Caki2 (cell line): ENCODE measurements at regions not wholly inside any gene's neighbourhood (a gene's known extent, or its start where the extent isn't known, plus 50 kb on each side); places are given as distances from the start of the nearest gene placed in this dataset.

Experiments
- DNase-seq: peaks from one replicate; pipeline ENCODE4 v3.0.0-alpha.2; 2015; ENCODE audit warnings: low read depth
- in situ Hi-C: cut with HindIII; loops from 2 replicates; pipeline ENCODE4 v1.10.0; 2016; ENCODE audit warnings: low sequenced_read_pairs, low pct_unique_long_range_greater_than_20kb, mixed read lengths

DNA sequence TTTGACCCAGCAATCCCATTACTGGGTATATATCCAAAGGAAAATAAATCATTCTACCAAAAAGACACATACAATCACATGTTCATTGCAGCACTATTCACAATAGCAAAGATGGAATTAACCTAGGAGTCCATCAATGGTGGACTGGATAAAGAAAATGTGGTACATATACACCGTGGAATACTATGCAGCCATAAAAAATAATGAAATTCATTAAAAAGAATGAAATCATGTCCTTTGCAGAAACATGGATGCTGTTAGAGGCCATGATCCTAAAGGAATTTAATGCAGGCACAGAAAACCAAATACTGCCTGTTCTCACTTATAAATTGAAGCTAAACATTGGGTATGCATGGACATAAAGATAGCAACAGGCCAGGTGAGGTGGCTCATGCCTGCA lies 61.9 kb upstream of the BMP6 start:
- DNase-seq = no peak
- in situ Hi-C loops = no loop called here

DNA sequence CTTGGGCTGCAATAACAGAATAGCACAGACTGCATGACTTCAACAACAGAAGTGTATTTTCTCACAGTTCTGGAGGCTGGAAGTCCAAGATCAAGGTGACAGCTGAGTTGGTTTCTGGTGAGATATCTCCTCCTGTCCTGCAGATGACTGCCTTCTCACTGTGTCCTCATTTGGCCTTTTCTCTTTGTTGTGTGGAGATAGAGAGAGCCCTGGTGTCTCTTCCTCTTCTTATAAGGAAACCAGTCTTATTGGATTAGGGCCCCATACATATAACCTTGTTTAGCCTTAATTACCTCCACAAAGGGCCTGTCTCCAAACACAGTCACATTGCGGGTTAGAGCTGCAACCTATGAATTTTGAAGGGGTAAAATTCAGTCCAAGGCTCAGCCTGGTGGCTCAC lies 57.0 kb upstream of the BMP6 start:
- no peak for DNase-seq
- in situ Hi-C loops = no loop called here

DNA sequence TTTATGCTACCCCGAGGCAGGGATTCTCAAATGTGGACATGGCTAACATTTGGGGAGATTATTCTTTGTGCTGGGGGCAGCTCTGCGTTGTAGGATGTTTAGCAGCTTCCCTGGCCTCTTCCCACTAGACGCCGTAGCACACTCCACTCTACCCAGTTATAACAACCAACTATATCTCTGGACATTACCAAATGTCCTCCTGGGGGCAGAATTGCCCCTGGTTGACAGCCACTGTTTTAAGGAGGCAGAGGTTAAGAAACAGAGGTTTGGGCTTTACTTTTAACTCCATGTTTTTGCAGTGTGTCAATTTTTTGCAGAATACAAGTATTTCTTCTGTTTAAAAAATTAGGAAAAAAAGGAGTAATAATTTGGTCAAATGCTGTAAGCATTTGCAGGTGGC lies 56.2 kb upstream of the BMP6 start:
- in situ Hi-C loops = no loop called here
- no peak for DNase-seq

DNA sequence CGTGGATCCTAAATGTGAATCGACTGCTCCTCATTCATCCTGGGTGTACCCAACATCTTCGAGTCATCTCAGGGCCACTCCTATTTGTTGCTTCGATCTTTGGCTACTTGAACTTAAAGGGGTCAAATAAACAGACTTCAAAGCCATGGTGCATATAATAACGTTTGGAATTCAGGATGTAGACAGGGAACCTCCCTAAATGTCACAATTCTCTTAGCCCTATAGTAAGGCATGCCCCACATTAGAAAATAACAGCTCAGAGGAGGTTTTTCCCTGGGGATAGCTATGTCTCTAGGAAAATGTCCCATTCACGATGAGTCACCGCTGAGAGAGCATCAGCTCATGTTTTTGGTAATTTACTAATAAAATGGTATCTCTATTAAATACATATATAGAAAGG lies 54.8 kb upstream of the BMP6 start:
- in situ Hi-C loops = no loop called here
- DNase-seq = peak; percentile 14

DNA sequence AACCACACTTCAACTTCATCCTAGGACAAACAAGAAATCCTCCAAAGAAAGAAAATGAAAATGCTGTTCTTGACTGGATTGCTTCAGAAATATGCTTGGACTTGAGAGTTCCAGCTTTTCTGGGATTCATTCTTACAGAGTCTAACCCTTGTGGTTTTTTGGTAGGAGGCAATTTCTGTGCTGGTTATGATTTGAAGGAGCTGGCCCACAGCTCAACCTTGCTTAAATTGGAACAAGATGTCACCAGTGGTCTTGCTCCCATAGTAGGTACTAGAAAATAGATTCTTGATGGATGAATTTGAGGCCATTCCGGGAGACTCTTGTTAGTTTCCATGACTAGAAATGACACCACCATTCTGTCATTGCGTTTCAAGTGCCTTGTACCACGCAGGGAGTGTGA lies 54.3 kb upstream of the BMP6 start:
- no peak for DNase-seq
- in situ Hi-C loops = no loop called here

DNA sequence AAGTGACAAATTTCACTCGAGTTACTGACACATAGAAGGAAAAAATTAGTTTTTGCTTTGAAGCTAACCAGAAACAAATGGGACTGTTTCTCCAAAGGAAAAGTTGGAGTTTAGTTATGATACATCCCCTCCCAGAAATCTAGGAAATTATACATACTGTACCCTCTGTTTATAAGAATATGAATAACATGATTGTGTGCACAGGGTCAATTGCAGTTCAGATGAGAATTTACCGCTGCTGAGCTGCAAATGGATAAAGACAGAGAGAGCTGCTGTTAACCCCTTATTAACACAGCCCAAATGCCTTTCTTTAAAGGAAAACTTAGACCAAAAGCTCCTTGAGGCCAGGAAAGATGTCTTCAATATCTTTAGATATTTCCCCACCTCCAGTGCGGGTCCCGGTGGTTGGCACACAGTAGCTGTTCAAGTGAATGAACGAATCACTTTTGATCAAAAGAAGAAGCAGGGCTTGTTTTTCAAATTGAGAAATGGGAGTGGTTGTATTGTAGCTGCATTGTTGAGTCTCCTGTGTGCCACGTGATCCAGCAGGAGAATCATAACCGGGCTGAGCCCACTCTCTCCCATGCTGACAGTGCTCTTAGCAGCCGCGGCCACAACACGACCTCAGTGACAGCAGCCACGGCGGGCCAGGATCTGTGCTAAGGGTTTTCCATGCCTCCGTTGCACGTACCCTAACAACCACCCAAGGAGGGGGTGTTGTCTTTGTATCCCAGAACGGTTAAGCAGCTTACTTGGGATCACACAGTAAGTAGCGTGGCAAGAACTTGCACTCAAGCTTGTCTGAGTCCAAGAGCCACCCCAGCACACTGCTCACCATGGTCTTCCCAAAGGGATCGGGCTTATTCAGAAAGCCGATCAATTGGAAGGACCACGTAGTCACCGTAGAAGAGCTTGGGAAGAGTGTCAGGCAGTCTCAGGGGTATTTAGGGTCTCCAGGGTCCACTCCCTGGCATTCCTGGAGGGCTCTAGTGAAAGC lies 53.5 kb upstream of the BMP6 start:
- in situ Hi-C loops = no loop called here
- no peak for DNase-seq

DNA sequence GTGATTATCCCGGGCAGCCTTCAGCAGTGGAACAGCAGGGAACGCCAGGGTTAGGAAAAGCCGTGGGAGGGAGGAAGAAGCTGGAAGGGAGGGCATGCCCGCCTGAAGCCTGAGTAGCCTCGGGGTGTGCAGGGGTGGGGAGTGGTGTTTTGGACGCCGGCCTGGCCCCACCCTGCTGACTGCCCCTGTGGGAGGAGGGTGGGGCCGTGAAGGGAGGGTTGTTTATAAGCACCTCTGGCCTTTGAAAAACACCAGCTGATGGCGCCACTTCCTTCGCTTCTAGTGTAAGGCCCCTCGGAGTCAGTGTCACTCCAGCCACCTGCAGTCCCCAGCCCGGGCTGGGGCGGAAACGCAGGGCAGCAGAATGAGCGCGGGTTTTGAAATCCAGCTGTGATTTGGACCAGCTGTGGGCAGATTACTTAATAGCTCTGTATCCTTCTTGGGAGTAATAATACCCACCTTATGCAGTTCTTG lies 52.8 kb upstream of the BMP6 start:
- in situ Hi-C loops = no loop called here
- no peak for DNase-seq

DNA sequence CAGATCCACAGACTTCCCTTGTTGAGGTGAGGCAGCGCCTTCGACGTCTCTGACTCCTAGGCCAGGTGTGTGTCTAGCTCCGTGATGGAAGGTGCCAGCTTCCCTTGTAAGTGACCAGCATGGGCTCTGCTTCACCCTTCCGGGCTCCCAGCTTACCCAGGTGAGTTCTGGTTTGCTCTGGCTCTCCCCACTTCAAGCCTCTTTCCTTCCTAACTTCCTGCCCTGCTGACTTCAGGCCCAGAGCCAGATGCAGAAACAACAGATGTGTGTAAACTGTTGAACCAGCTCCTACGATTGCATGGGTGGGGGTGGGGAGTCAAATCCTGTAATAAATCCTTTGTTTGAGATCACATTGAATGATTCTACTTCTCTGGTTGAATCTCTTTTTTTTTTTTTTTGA lies 51.6 kb upstream of the BMP6 start:
- in situ Hi-C loops = no loop called here
- DNase-seq = no peak

DNA sequence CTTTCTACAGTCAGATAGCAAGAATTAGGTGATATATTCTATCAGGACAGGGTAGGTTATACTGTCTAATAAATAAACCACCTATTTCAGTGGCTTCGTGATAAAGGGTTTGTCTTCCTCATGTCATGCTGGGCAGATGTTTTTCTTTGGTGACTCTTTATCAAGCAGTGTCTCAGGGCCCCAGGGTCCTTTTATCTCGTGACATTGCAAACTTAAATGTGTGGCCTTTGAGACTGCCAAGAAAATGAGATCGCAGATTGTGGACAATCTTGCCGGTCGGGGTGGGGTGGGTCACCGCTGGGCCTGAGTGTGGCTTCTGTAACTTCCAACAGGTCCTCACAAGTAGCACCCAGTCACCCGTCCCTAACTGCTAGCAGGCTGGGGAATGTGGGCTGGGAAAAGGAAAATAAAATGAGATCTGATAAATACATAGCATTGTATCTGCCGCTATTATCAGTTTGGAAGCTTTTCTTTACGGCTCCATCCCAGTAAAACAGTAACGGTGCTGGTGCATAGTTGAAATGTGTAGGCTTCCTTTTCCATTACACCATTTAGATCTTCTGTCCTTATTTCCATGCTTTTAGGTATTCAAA lies 50.5 kb upstream of the BMP6 start:
- no peak for DNase-seq
- in situ Hi-C loops = no loop called here
